A549 (cell line): ENCODE measurements at regions not wholly inside any gene's neighbourhood (a gene's known extent, or its start where the extent isn't known, plus 50 kb on each side); places are given as distances from the start of the nearest gene placed in this dataset.

Experiments
- CHD2 ChIP-seq: fragments of 150-350 bp; IDR thresholded peaks from 2 replicates; pipeline ENCODE4 v1.6.1; 2014; ENCODE audit warnings: low read length; ENCODE audit not compliant: partially characterized antibody
- CTCF ChIP-seq: fragments of >200 bp; sonication (Bioruptor Twin); formaldehyde crosslinking; IDR thresholded peaks from 3 replicates; pipeline ENCODE4 v1.5.1; 2016
- FOSL2 ChIP-seq, 2 experiments: fragments of 450-650 bp in 1 of 2; fragments of >200 bp in 1 of 2; sonication (Bioruptor Twin) in 1 of 2; formaldehyde crosslinking; IDR thresholded peaks; 2 replicates each; pipeline versions ENCODE4 v1.5.0 to v1.6.1; 2016 to 2020; ENCODE audit warnings: mild to moderate bottlenecking in 1 of 2, moderate library complexity in 1 of 2
- JUNB ChIP-seq: fragments of >200 bp; sonication (Bioruptor Twin); formaldehyde crosslinking; IDR thresholded peaks from 2 replicates; pipeline ENCODE4 v1.6.1; 2016
- KDM1A ChIP-seq: fragments of 200-600 bp; sonication (generic); IDR thresholded peaks from 2 replicates; pipeline ENCODE4 v1.6.1; 2016; ENCODE audit warnings: low read depth, mild to moderate bottlenecking
- MAX ChIP-seq: IDR thresholded peaks from 2 replicates; pipeline ENCODE4 v1.6.1; 2012
- NPAS2 ChIP-seq: fragments of 250-450 bp; sonication (Bioruptor Pico); IDR thresholded peaks from 2 replicates; pipeline ENCODE4 v1.8.0; 2022; ENCODE audit warnings: mild to moderate bottlenecking, moderate library complexity, borderline replicate concordance
- POLR2A ChIP-seq: IDR thresholded peaks from 2 replicates; pipeline ENCODE4 v1.6.1; 2012; ENCODE audit warnings: mild to moderate bottlenecking, low read length
- POLR2AphosphoS2 ChIP-seq: conservative IDR thresholded peaks from 2 replicates; pipeline ENCODE4 v1.6.1; 2012; ENCODE audit warnings: low read length, improper control_type of control experiment, inconsistent platforms
- RARB ChIP-seq: fragments of 250-450 bp; sonication (Bioruptor Pico); IDR thresholded peaks from 2 replicates; pipeline ENCODE4 v1.8.0; 2021; ENCODE audit warnings: mild to moderate bottlenecking, moderate library complexity
- RCOR1 ChIP-seq: fragments of 150-350 bp; IDR thresholded peaks from 2 replicates; pipeline ENCODE4 v1.6.1; 2014; ENCODE audit warnings: antibody characterized with exemption, low read length, low read depth
- REST ChIP-seq: fragments of 200-600 bp; sonication (generic); IDR thresholded peaks from 2 replicates; pipeline ENCODE4 v1.6.1; 2016; ENCODE audit warnings: antibody characterized with exemption, mild to moderate bottlenecking, moderate library complexity
- SMC3 ChIP-seq: fragments of >200 bp; sonication (Bioruptor Twin); formaldehyde crosslinking; IDR thresholded peaks from 3 replicates; pipeline ENCODE4 v1.6.1; 2018; ENCODE audit warnings: inconsistent platforms

GRCh38 chr13:40187324-40187795, 479.1 kb downstream of the FOXO1 start:
- TF ChIP-seq KDM1A (no peak), POLR2A (no peak), CTCF (no peak), MAX (no peak), RCOR1 (no peak), REST (no peak), FOSL2 (IDR thresholded peaks at IDR 0.05) (no peak), FOSL2 (CRISPR knock-in tag; IDR thresholded peaks at IDR 0.05) (no peak), JUNB (no peak), CHD2 (no peak), RARB (CRISPR knock-in tag) (no peak), SMC3 (no peak), NPAS2 (no peak), POLR2AphosphoS2 (no peak)
